GM12875 (cell line): ENCODE measurements at regions not wholly inside any gene's neighbourhood (a gene's known extent, or its start where the extent isn't known, plus 50 kb on each side); places are given as distances from the start of the nearest gene placed in this dataset.

Source experiments
- H3K4me3 ChIP-seq: one replicate; pipeline ENCODE4 v1.5.1; 2011; ENCODE audit warnings: low read depth, low read length, control low read depth
- TF ChIP-seq, protein P1 (sequence below): IDR thresholded peaks from 2 replicates; pipeline ENCODE4 v1.5.1; 2011; ENCODE audit warnings: low read depth, mild to moderate bottlenecking, control low read depth, inconsistent platforms, low read length, moderate library complexity, borderline replicate concordance; ENCODE audit not compliant: insufficient read depth

DNA sequence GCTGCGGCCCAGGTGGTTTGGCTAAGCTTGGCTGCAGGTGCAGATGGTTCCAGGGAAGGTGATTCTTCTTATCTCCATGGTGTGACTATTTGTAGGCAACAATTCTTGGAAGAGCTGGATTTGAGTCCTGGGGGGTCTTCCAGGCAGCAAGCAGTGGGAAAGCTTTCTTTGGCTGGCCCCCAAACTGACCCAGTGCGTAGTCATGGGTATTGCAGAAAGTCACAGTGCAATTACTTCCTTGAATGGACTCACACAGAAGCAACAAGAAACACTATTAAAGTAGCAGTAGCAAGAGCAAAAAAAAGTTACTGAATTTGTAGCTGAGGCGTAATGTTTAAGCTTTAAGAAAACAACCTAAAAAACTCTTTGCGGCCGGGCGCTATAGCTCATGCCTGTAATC is 293.6 kb upstream of the ATP5MC3 start:
- H3K4me3 ChIP-seq: no peak overlapping the region
- TF ChIP-seq, protein P1, sequence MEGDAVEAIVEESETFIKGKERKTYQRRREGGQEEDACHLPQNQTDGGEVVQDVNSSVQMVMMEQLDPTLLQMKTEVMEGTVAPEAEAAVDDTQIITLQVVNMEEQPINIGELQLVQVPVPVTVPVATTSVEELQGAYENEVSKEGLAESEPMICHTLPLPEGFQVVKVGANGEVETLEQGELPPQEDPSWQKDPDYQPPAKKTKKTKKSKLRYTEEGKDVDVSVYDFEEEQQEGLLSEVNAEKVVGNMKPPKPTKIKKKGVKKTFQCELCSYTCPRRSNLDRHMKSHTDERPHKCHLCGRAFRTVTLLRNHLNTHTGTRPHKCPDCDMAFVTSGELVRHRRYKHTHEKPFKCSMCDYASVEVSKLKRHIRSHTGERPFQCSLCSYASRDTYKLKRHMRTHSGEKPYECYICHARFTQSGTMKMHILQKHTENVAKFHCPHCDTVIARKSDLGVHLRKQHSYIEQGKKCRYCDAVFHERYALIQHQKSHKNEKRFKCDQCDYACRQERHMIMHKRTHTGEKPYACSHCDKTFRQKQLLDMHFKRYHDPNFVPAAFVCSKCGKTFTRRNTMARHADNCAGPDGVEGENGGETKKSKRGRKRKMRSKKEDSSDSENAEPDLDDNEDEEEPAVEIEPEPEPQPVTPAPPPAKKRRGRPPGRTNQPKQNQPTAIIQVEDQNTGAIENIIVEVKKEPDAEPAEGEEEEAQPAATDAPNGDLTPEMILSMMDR: no peak

DNA sequence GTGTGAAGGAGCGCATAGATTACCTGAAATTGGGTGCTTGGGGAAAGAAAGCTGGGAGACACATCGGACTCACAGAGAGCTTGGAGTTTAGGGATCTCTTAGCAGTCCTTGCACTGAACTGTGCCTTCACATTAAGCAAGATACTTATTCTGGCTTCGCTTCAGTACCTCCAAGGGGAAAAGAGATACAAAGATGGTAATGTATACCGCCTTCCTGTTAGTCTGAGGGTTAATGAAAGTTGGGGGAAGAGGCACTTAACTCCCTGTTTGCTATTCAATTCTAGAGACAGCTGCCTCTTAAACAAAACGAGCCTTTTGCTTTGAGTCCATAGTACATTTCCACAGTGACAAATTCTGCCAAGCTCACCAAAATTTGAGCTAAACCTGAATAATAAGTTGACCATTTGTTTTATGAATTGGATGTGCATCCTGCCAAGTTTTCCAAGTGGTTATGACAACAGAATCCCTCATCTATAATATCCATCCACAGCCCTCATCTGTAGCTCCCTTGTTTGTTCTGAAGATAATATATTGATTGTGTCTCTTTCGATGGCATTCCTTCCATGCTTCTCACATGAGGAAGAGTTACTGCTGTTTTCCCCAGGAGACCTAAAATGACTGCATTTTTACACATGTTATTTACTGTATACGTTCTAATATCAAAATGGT is 287.1 kb upstream of the ATP5MC3 start:
- H3K4me3 ChIP-seq: no peak overlapping the region
- TF ChIP-seq, protein P1: no peak

DNA sequence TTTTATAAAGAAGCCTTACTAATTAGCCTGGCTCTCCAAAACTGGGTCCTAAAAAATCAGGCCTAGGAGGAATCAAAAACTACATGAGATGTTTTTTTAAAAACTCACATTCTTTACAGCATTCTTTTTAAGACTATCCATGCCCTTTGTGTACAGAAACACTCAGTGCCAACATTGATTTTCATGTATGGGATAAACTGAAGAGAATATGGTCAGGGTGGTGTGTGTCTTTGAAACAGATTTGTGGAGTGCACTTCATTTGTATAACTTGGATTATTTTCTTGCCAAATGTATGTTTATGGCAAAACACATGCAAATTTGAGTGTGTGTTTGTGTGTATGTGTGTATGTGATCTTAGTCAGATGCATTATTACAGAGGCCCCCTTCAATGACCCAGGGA is 283.6 kb upstream of the ATP5MC3 start:
- H3K4me3 ChIP-seq: no peak overlapping the region
- TF ChIP-seq, protein P1: no peak

DNA sequence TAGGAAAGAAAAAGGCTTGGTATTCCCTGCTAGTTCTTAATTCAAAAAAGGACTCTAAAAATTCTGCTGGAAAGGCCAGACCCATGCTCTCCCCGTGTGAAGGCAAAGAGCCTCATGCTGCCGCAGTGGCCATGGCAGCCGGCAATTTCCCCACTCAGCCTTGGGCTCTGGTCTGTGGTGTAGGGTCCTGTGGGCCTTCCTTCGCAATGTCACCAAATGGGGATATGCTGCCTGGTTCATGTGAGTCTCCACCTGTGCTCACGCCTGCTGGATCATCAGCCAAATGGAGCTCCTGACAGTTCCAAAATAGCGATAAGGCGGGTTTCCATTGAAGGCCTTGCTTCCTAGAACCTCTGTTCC is 282.8 kb upstream of the ATP5MC3 start:
- TF ChIP-seq, protein P1: no peak
- H3K4me3 ChIP-seq: no peak overlapping the region

DNA sequence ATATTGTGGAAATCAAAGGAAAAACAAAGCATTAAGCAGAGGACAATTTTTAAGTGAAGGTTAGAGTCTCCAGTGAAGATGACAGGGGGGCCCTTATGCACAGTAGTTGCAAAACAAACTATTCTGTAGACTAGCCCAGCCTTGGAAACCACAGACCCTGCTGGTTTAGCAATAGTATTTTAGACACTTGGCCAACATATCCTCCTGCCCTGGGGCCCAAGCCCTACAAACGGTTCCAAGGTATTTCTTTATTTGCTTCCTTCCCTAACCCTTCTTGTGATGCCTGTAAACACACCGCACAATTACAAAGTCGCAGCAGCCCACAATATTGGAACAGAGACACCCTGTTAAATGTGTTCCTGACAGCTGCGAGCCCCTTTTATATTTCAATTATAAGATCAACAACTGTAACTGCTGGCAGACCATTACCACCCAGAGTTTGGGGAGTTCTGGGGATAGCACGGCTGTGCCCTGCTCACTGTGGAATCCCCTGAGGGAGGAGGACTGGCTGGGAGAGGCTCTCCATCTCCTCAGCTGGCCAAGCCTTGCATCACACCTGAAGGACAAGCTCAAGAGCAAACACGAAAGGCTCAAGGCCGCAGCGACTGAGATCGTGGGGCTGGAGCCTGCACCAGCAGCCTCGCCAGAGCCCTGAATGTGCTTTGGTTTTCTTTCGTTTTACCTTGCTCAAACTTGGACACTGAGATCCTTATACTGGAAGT is 282.2 kb upstream of the ATP5MC3 start:
- TF ChIP-seq, protein P1: no peak
- no peak overlapping the region for H3K4me3 ChIP-seq

DNA sequence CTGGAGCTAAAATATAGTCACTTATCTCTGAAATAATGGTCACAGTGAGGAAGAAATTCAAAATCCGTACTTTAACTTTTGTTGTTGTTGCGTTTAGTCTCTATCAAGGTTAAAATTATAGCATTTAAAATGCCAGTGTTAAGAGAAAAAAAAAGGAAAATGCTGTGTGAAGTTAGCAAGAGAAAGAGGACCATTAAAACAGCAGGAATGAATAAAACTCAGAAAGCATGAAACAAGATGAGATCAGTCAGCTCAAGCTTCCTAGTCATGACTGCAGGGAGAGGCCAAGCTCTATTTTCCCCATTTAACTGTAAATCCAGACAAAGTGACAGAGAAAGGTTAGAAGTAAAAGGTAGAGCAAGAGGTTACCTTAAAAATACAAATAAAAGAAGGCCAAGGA is 281.7 kb upstream of the ATP5MC3 start:
- H3K4me3 ChIP-seq: no peak overlapping the region
- TF ChIP-seq, protein P1: no peak

DNA sequence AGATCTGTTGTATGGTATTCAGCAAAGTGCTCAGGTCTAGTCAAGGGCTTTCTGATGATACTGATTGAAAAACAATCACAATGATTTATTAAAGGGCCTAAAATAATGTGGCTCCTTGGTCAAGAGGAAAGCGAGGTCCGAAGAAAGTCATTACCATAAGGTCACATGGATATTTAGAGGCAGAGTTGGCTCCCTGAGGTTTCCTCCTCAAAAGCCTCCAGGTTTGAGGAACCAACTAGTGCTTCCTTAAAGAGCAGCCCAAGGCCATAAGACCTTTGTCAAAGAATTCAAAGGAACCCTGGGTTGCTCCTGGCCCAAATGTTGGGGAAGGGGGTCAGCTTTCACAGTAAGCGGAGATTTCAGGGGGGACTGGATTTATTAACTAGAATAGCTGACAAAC is 280.7 kb upstream of the ATP5MC3 start:
- no peak overlapping the region for H3K4me3 ChIP-seq
- TF ChIP-seq, protein P1: no peak
